ENCODE measurements at regions not wholly inside any gene's neighbourhood (a gene's known extent, or its start where the extent isn't known, plus 50 kb on each side); places are given as distances from the start of the nearest gene placed in this dataset.
A peak's percentile ranks its signal among the peaks of the same experiment; 100 is the strongest.

- CTCF ChIA-PET: interaction anchor here (1.0 to 1.2 kb wide), 2 partner anchors 17 to 37 kb away, joined by 3 read pairs; no protein-coding TSS in a partner anchor
- Mint-ChIP-seq H3K27ac (no peak overlapping the region), H3K36me3 (peaks cover 3% of the 10 kb centered on the region), H3K9me3 (peaks cover 22% of the 10 kb centered on the region), H3K4me1 (peaks cover 16% of the 10 kb centered on the region), H3K27me3 (no peaks in the 10 kb centered on the region), H3K4me3 (no peak overlapping the region)
- no peak for DNase-seq
These were observed 90.4 kb upstream of the ATF7IP start for GRCh38 chr12:14275111-14275510.

GRCh38 chr12:14275886-14276285 lies 89.6 kb upstream of the ATF7IP start:
- no peak overlapping the region for H3K4me3 Mint-ChIP-seq
- H3K9me3 Mint-ChIP-seq: peaks cover 16% of the 10 kb centered on the region
- H3K36me3 Mint-ChIP-seq: peaks cover 3% of the 10 kb centered on the region
- H3K27me3 Mint-ChIP-seq: no peaks in the 10 kb centered on the region
- H3K27ac Mint-ChIP-seq: no peak overlapping the region
- CTCF ChIA-PET: interaction anchor here (0.5 to 1.2 kb wide), 2 partner anchors 15 to 38 kb away, joined by 3 to 5 read pairs; no protein-coding TSS in a partner anchor
- peak; percentile 27 for DNase-seq
- H3K4me1 Mint-ChIP-seq: peaks cover 16% of the 10 kb centered on the region

GRCh38 chr12:14278294-14278953 lies 87.1 kb upstream of the ATF7IP start:
- H3K4me1 Mint-ChIP-seq: peaks cover 12% of the 10 kb centered on the region
- no peak overlapping the region for H3K4me3 Mint-ChIP-seq
- peaks cover 14% of the 10 kb centered on the region for H3K9me3 Mint-ChIP-seq
- CTCF ChIA-PET: interaction anchor here (0.6 kb wide), 2 partner anchors 87 to 340 kb away, joined by 3 to 4 read pairs; partner anchors contain the start of gene ATF7IP
- H3K27me3 Mint-ChIP-seq: no peaks in the 10 kb centered on the region
- H3K27ac Mint-ChIP-seq: no peak overlapping the region
- no peak for DNase-seq
- peaks cover 3% of the 10 kb centered on the region for H3K36me3 Mint-ChIP-seq

- CTCF ChIA-PET: no interaction called here
- peaks cover 3% of the 10 kb centered on the region for H3K36me3 Mint-ChIP-seq
- no peak for DNase-seq
- no peak overlapping the region for H3K27ac Mint-ChIP-seq
- peaks cover 10% of the 10 kb centered on the region for H3K4me1 Mint-ChIP-seq
- H3K27me3 Mint-ChIP-seq: no peaks in the 10 kb centered on the region
- peaks cover 9% of the 10 kb centered on the region for H3K9me3 Mint-ChIP-seq
- no peak overlapping the region for H3K4me3 Mint-ChIP-seq
These were observed 85.6 kb upstream of the ATF7IP start for GRCh38 chr12:14279845-14280244.

- H3K27ac Mint-ChIP-seq: no peak overlapping the region
- H3K36me3 Mint-ChIP-seq: peaks cover 3% of the 10 kb centered on the region
- DNase-seq: no peak
- H3K9me3 Mint-ChIP-seq: peaks cover 5% of the 10 kb centered on the region
- no peak overlapping the region for H3K4me3 Mint-ChIP-seq
- CTCF ChIA-PET: no interaction called here
- H3K27me3 Mint-ChIP-seq: no peaks in the 10 kb centered on the region
- peaks cover 3% of the 10 kb centered on the region for H3K4me1 Mint-ChIP-seq
These were observed 84.6 kb upstream of the ATF7IP start for GRCh38 chr12:14280921-14281320.

- peaks cover 6% of the 10 kb centered on the region for H3K9me3 Mint-ChIP-seq
- H3K27me3 Mint-ChIP-seq: no peaks in the 10 kb centered on the region
- CTCF ChIA-PET: interaction anchor here (0.8 kb wide), 1 partner anchor 337 kb away, joined by 3 read pairs; no protein-coding TSS in a partner anchor
- no peak for DNase-seq
- H3K36me3 Mint-ChIP-seq: peaks cover 3% of the 10 kb centered on the region
- H3K4me3 Mint-ChIP-seq: no peak overlapping the region
- no peaks in the 10 kb centered on the region for H3K4me1 Mint-ChIP-seq
- H3K27ac Mint-ChIP-seq: no peak overlapping the region
These were observed 83.9 kb upstream of the ATF7IP start for GRCh38 chr12:14281539-14281938.

- H3K27ac Mint-ChIP-seq: no peak overlapping the region
- H3K36me3 Mint-ChIP-seq: peaks cover 3% of the 10 kb centered on the region
- no peaks in the 10 kb centered on the region for H3K27me3 Mint-ChIP-seq
- DNase-seq: no peak
- CTCF ChIA-PET: no interaction called here
- H3K4me3 Mint-ChIP-seq: no peak overlapping the region
- peaks cover 6% of the 10 kb centered on the region for H3K9me3 Mint-ChIP-seq
- no peaks in the 10 kb centered on the region for H3K4me1 Mint-ChIP-seq
These were observed 81.9 kb upstream of the ATF7IP start for GRCh38 chr12:14283489-14284144.

- DNase-seq: no peak
- H3K4me1 Mint-ChIP-seq: no peaks in the 10 kb centered on the region
- H3K9me3 Mint-ChIP-seq: peaks cover 8% of the 10 kb centered on the region
- CTCF ChIA-PET: no interaction called here
- H3K36me3 Mint-ChIP-seq: peaks cover 3% of the 10 kb centered on the region
- H3K27me3 Mint-ChIP-seq: no peaks in the 10 kb centered on the region
- H3K4me3 Mint-ChIP-seq: no peak overlapping the region
- H3K27ac Mint-ChIP-seq: no peak overlapping the region
These were observed 81.2 kb upstream of the ATF7IP start for GRCh38 chr12:14284184-14284722.

GRCh38 chr12:14289601-14290000 lies 75.9 kb upstream of the ATF7IP start:
- no peak for DNase-seq
- CTCF ChIA-PET: no interaction called here
- H3K36me3 Mint-ChIP-seq: no peaks in the 10 kb centered on the region
- H3K4me3 Mint-ChIP-seq: no peak overlapping the region
- no peaks in the 10 kb centered on the region for H3K27me3 Mint-ChIP-seq
- H3K9me3 Mint-ChIP-seq: peaks cover 19% of the 10 kb centered on the region
- H3K27ac Mint-ChIP-seq: no peak overlapping the region
- H3K4me1 Mint-ChIP-seq: no peaks in the 10 kb centered on the region

- CTCF ChIA-PET: interaction anchor here (0.7 kb wide), 1 partner anchor 15 kb away, joined by 5 read pairs; no protein-coding TSS in a partner anchor
These were observed 74.5 kb upstream of the ATF7IP start for GRCh38 chr12:14290951-14291350.

GRCh38 chr12:14303661-14304155 lies 61.8 kb upstream of the ATF7IP start:
- Mint-ChIP-seq H3K27ac (no peak overlapping the region), H3K4me3 (no peak overlapping the region), H3K36me3 (no peaks in the 10 kb centered on the region), H3K4me1 (no peaks in the 10 kb centered on the region), H3K27me3 (no peaks in the 10 kb centered on the region), H3K9me3 (peaks cover 22% of the 10 kb centered on the region)
- no peak for DNase-seq
- CTCF ChIA-PET: no interaction called here

More at GRCh38 chr12:14290951-14291350, 74.5 kb upstream of the ATF7IP start:
- Mint-ChIP-seq H3K27ac (no peak overlapping the region), H3K9me3 (peaks cover 24% of the 10 kb centered on the region), H3K27me3 (no peaks in the 10 kb centered on the region), H3K36me3 (no peaks in the 10 kb centered on the region), H3K4me1 (no peaks in the 10 kb centered on the region), H3K4me3 (no peak overlapping the region)
- DNase-seq: no peak

GRCh38 chr12:14307004-14307403 lies 58.5 kb upstream of the ATF7IP start:
- H3K27ac Mint-ChIP-seq: no peak overlapping the region
- CTCF ChIA-PET: no interaction called here
- no peak for DNase-seq
- no peaks in the 10 kb centered on the region for H3K27me3 Mint-ChIP-seq
- H3K9me3 Mint-ChIP-seq: peaks cover 5% of the 10 kb centered on the region
- H3K36me3 Mint-ChIP-seq: no peaks in the 10 kb centered on the region
- H3K4me3 Mint-ChIP-seq: no peak overlapping the region
- no peaks in the 10 kb centered on the region for H3K4me1 Mint-ChIP-seq

- H3K9me3 Mint-ChIP-seq: peaks cover 5% of the 10 kb centered on the region
- H3K36me3 Mint-ChIP-seq: no peaks in the 10 kb centered on the region
- CTCF ChIA-PET: no interaction called here
- H3K27ac Mint-ChIP-seq: no peak overlapping the region
- no peaks in the 10 kb centered on the region for H3K27me3 Mint-ChIP-seq
- H3K4me3 Mint-ChIP-seq: no peak overlapping the region
- H3K4me1 Mint-ChIP-seq: no peaks in the 10 kb centered on the region
- DNase-seq: no peak
These were observed 57.0 kb upstream of the ATF7IP start for GRCh38 chr12:14308516-14308915.

- Mint-ChIP-seq H3K9me3 (peaks cover 5% of the 10 kb centered on the region), H3K27me3 (no peaks in the 10 kb centered on the region), H3K4me1 (no peaks in the 10 kb centered on the region), H3K27ac (no peak overlapping the region), H3K36me3 (no peaks in the 10 kb centered on the region), H3K4me3 (no peak overlapping the region)
- DNase-seq: no peak
- CTCF ChIA-PET: no interaction called here
These were observed 54.6 kb upstream of the ATF7IP start for GRCh38 chr12:14310866-14311265.
